Stomach (tissue), 8 donors: ENCODE measurements at regions not wholly inside any gene's neighbourhood (a gene's known extent, or its start where the extent isn't known, plus 50 kb on each side); places are given as distances from the start of the nearest gene placed in this dataset.
"Not testable (repeated sequence)": the region's sequence is repeated elsewhere in the genome, so short reads cannot be mapped to it uniquely, and the experiment has no call there.

ENCODE experiments used
- DNase-seq, 2 donors: peaks; one replicate each; pipeline versions ENCODE4 v3.0.0 to v3.0.0-alpha.2; 2013 to 2019
- H3K27ac ChIP-seq, 5 donors: fragments of 200-600 bp in 4 of 5; sonication (generic) in 4 of 5; one replicate each; pipeline ENCODE4 v1.5.1; 2013 to 2019; ENCODE audit warnings: mild to moderate bottlenecking in 1 of 5, moderate library complexity in 1 of 5
- H3K27me3 ChIP-seq, 3 donors: fragments of 200-600 bp; sonication (generic); one replicate each; pipeline ENCODE4 v1.5.1; 2017 to 2019; ENCODE audit warnings: mixed run types in 1 of 3
- H3K36me3 ChIP-seq, 4 donors: fragments of 200-600 bp; sonication (generic); 1 replicate in 3 of 4; 2 replicates in 1 of 4; pipeline ENCODE4 v1.5.1; 2016 to 2019
- H3K4me1 ChIP-seq, 4 donors: fragments of 200-600 bp; sonication (generic); one replicate each; pipeline ENCODE4 v1.5.1; 2016 to 2019
- H3K4me3 ChIP-seq, 4 donors: fragments of 200-600 bp; sonication (generic) in 3 of 4; one replicate each; pipeline ENCODE4 v1.5.1; 2016 to 2019; ENCODE audit warnings: mild to moderate bottlenecking in 1 of 4
- H3K9me3 ChIP-seq, 4 donors: fragments of 200-600 bp; sonication (generic); one replicate each; pipeline ENCODE4 v1.5.1; 2016 to 2019
- EP300 ChIP-seq: sonication (generic); formaldehyde crosslinking; IDR thresholded peaks from one replicate; pipeline ENCODE4 v1.6.1; 2017; ENCODE audit warnings: antibody characterized with exemption
- POLR2A ChIP-seq, 4 donors: fragments of 450-650 bp; IDR thresholded peaks; one replicate each; pipeline ENCODE4 v1.6.1; 2016; ENCODE audit warnings: antibody characterized with exemption in 4 of 4, control low read depth in 2 of 4, mild to moderate bottlenecking in 1 of 4, moderate library complexity in 1 of 4
- POLR2AphosphoS5 ChIP-seq, 3 donors: sonication (generic); formaldehyde crosslinking; IDR thresholded peaks; one replicate each; pipeline ENCODE4 v1.6.1; 2016; ENCODE audit warnings: antibody characterized with exemption in 3 of 3
- WGBS, 5 donors: extraction: QIAGEN DNeasy Blood & Tissue Kit in 3 of 5; methylation state at CpG; one replicate each; pipeline versions ENCODE4 v1.1.5 to v1.1.7; 2013 to 2018; 5-methylcytosine and 5-hydroxymethylcytosine counted together
- intact Hi-C: fragments of 100-400 bp; cut with DNase I; formaldehyde crosslinking; loops from one replicate; pipeline ENCODE4 v1.15.1; 2023; ENCODE audit warnings: low total_unique reads
- TF ChIP-seq, protein P1 (sequence below), 7 experiments: fragments of 450-650 bp in 4 of 7; fragments of 200-600 bp in 3 of 7; sonication (generic) in 3 of 7; IDR thresholded peaks; one replicate each; pipeline ENCODE4 v1.5.1; 2016 to 2019; ENCODE audit warnings: antibody characterized with exemption in 7 of 7, control low read depth in 2 of 7, mild to moderate bottlenecking in 1 of 7
- donor health status: healthy with polysubstance abuse.
- donor health status: Bipolar disorder and iron deficiency.
- donor health status: healthy.

GRCh38 chr20:54920491-54920890, 445.1 kb downstream of the DOK5 start:
- TF ChIP-seq POLR2A (IDR thresholded peaks at IDR 0.05) (no peak), EP300 (no peak), POLR2AphosphoS5 (IDR thresholded peaks at IDR 0.05) (no peak)
- TF ChIP-seq, protein P1, sequence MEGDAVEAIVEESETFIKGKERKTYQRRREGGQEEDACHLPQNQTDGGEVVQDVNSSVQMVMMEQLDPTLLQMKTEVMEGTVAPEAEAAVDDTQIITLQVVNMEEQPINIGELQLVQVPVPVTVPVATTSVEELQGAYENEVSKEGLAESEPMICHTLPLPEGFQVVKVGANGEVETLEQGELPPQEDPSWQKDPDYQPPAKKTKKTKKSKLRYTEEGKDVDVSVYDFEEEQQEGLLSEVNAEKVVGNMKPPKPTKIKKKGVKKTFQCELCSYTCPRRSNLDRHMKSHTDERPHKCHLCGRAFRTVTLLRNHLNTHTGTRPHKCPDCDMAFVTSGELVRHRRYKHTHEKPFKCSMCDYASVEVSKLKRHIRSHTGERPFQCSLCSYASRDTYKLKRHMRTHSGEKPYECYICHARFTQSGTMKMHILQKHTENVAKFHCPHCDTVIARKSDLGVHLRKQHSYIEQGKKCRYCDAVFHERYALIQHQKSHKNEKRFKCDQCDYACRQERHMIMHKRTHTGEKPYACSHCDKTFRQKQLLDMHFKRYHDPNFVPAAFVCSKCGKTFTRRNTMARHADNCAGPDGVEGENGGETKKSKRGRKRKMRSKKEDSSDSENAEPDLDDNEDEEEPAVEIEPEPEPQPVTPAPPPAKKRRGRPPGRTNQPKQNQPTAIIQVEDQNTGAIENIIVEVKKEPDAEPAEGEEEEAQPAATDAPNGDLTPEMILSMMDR (IDR thresholded peaks at IDR 0.05): no peak
- H3K4me3 ChIP-seq: no peak overlapping the region
- DNase-seq: no peak
- no peaks in the 10 kb centered on the region for H3K27me3 ChIP-seq
- H3K4me1 ChIP-seq: no peaks in the 10 kb centered on the region
- no peak overlapping the region for H3K27ac ChIP-seq
- 60 to 75% (median 69%) methylated on average over 5 of the region's 5 CpGs for WGBS, 5 donors
- H3K9me3 ChIP-seq: no peaks in the 10 kb centered on the region
- no peaks in the 10 kb centered on the region for H3K36me3 ChIP-seq
- intact Hi-C loops: no loop called here

GRCh38 chr20:54918993-54919392, 443.6 kb downstream of the DOK5 start:
- intact Hi-C loops, H3K4me1 ChIP-seq, H3K27me3 ChIP-seq, H3K36me3 ChIP-seq, H3K27ac ChIP-seq, DNase-seq, H3K4me3 ChIP-seq, H3K9me3 ChIP-seq: not testable (repeated sequence)
- 94 to 97% (median 94%) methylated on average over 16 to 19 of the region's 19 CpGs for WGBS, 5 donors

GRCh38 chr20:54914995-54915394, 439.6 kb downstream of the DOK5 start:
- intact Hi-C loops: no loop called here
- Histone ChIP-seq H3K9me3 (peaks cover 0 to 7% (median 3%) of the 10 kb centered on the region in 4 donors), H3K4me1 (no peaks in the 10 kb centered on the region), H3K27ac (no peak overlapping the region), H3K36me3 (no peaks in the 10 kb centered on the region), H3K27me3 (no peaks in the 10 kb centered on the region), H3K4me3 (no peak overlapping the region)
- 74 to 83% (median 82%) methylated on average over 1 of the region's 1 CpG for WGBS, 5 donors
- DNase-seq: peak in 1 of 2 donors; percentile 2
- TF ChIP-seq, protein P1 (IDR thresholded peaks at IDR 0.05): no peak
- TF ChIP-seq POLR2AphosphoS5 (IDR thresholded peaks at IDR 0.05) (no peak), POLR2A (IDR thresholded peaks at IDR 0.05) (no peak), EP300 (no peak)

DNA sequence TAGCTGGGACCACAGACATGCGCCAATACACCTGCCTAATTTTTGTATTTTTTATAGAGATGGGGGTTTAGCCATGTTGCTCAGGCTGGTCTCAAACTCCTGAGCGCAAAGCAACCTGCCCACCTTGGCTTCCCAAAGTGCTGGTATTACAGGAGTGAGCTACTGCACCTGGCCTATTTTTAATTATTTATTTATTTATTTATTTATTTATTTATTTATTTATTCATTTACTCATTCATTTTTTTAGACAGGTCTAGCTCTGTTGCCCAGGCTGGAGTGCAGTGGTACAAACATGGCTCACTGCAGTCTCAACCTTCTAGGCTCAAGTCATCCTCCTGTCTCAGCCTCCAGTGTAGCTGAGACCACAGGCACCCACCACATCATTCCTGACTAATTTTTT, 434.3 kb downstream of the DOK5 start:
- 95 to 100% (median 96%) methylated on average over 2 of the region's 2 CpGs for WGBS, 5 donors
- intact Hi-C loops: no loop called here

DNA sequence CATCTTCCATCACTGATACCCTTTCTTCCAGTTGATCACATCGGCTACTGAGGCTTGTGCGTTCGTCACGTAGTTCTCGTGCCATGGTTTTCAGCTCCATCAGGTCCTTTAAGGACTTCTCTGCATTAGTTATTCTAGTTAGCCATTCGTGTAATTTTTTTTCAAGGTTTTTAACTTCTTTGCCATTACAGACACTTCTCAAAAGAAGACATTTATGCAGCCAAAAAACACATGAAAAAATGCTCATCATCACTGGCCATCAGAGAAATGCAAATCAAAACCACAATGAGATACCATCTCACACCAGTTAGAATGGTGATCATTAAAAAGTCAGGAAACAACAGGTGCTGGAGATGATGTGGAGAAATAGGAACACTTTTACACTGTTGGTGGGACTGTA, 430.7 kb downstream of the DOK5 start:
- H3K9me3 ChIP-seq: peaks cover 0 to 19% (median 0%) of the 10 kb centered on the region in 4 donors
- H3K27me3 ChIP-seq, DNase-seq, H3K4me1 ChIP-seq, H3K36me3 ChIP-seq, intact Hi-C loops, H3K4me3 ChIP-seq, H3K27ac ChIP-seq: not testable (repeated sequence)
- 81 to 96% (median 90%) methylated on average over 5 to 6 of the region's 6 CpGs for WGBS, 5 donors

More for the DNA sequence above, 434.3 kb downstream of the DOK5 start:
- no peaks in the 10 kb centered on the region for H3K27me3 ChIP-seq
- H3K9me3 ChIP-seq: peaks cover 0 to 20% (median 3%) of the 10 kb centered on the region in 4 donors
- H3K4me1 ChIP-seq: no peaks in the 10 kb centered on the region
- H3K36me3 ChIP-seq: no peaks in the 10 kb centered on the region
- DNase-seq: no peak
- TF ChIP-seq POLR2AphosphoS5 (IDR thresholded peaks at IDR 0.05): no peak
- no peak for TF ChIP-seq EP300
- H3K4me3 ChIP-seq: no peak overlapping the region
- H3K27ac ChIP-seq: no peak overlapping the region

DNA sequence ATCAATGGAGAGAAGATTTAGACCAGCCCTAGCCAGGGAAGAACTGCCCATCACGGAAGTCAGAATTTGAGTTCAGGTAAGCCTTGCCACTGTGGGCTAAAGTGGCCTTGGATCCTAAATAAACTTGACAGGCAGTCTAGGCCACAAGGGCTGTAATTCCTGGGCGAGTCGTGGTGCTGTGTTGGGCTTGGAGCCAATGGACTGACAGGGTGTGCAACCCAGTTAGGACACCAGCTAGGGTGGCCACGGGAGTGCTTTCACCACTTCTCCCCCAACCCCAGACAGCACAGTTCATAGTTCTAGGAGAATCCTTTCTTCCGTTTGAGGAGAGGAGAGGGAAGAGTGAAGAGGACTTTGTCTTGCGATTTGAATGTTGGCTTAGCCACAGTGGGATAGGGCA, 422.4 kb downstream of the DOK5 start:
- TF ChIP-seq, protein P1 (IDR thresholded peaks at IDR 0.05): no peak
- TF ChIP-seq EP300: no peak
- no peak for TF ChIP-seq POLR2A (IDR thresholded peaks at IDR 0.05)
- no peak for TF ChIP-seq POLR2AphosphoS5 (IDR thresholded peaks at IDR 0.05)
- Histone ChIP-seq H3K4me1 (no peaks in the 10 kb centered on the region), H3K9me3 (peaks cover 0 to 39% (median 20%) of the 10 kb centered on the region in 4 donors), H3K27ac (no peak overlapping the region), H3K36me3 (no peaks in the 10 kb centered on the region), H3K27me3 (no peaks in the 10 kb centered on the region), H3K4me3 (no peak overlapping the region)
- 65 to 90% (median 87%) methylated on average over 4 to 6 of the region's 6 CpGs for WGBS, 5 donors
- intact Hi-C loops: no loop called here
- no peak for DNase-seq
